ENCODE measurements at regions not wholly inside any gene's neighbourhood (a gene's known extent, or its start where the extent isn't known, plus 50 kb on each side); places are given as distances from the start of the nearest gene placed in this dataset.
"Not testable (repeated sequence)": the region's sequence is repeated elsewhere in the genome, so short reads cannot be mapped to it uniquely, and the experiment has no call there.

DNA sequence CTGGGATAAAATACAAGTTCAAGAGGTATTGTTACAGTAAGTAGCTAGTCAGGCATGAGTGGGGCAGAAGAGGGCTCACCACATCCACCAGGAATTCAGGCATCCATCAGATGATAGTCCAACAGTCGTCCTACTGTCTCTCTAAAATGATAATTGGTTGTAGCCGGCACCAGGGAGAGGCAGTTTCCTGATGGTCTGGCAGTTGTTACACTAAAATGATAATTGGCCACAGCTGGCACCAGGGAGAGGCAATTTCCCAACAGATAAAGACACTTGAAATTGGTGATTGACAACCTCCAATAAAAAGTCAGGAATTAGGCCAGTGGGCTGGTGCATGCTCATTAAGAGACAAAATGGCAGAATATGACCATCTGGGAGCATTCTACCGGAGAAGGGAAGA, 545.8 kb downstream of the AMY1C start:
- TF ChIP-seq, protein P1, sequence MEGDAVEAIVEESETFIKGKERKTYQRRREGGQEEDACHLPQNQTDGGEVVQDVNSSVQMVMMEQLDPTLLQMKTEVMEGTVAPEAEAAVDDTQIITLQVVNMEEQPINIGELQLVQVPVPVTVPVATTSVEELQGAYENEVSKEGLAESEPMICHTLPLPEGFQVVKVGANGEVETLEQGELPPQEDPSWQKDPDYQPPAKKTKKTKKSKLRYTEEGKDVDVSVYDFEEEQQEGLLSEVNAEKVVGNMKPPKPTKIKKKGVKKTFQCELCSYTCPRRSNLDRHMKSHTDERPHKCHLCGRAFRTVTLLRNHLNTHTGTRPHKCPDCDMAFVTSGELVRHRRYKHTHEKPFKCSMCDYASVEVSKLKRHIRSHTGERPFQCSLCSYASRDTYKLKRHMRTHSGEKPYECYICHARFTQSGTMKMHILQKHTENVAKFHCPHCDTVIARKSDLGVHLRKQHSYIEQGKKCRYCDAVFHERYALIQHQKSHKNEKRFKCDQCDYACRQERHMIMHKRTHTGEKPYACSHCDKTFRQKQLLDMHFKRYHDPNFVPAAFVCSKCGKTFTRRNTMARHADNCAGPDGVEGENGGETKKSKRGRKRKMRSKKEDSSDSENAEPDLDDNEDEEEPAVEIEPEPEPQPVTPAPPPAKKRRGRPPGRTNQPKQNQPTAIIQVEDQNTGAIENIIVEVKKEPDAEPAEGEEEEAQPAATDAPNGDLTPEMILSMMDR (IDR thresholded peaks at IDR 0.05), result no peak
- no peak for TF ChIP-seq ZFX (IDR thresholded peaks at IDR 0.05; ENCODE audit: borderline replicate concordance)
- no peak overlapping the region for H3K27ac ChIP-seq

DNA sequence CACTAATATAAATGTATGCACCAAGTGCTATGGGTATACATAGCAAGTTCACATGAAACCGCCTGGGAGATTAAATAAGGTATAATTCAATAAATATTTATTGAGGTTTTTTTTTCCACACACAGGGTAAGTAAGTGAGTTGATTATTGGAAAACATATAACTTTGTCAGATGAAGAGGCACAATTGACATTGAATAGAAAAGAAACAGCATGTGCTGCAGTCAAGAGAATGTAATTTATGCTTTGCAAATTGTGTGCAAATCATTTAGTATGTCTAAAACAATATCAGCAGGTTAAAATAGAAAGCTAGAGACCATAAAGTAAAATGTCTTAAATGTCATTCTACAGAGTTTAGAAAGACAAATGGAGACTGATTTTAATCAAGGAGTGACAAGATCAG, 560.0 kb downstream of the AMY1C start:
- no peak for TF ChIP-seq ZFX (IDR thresholded peaks at IDR 0.05; ENCODE audit: borderline replicate concordance)
- TF ChIP-seq, protein P1 (IDR thresholded peaks at IDR 0.05), result no peak
- no peak overlapping the region for H3K27ac ChIP-seq

DNA sequence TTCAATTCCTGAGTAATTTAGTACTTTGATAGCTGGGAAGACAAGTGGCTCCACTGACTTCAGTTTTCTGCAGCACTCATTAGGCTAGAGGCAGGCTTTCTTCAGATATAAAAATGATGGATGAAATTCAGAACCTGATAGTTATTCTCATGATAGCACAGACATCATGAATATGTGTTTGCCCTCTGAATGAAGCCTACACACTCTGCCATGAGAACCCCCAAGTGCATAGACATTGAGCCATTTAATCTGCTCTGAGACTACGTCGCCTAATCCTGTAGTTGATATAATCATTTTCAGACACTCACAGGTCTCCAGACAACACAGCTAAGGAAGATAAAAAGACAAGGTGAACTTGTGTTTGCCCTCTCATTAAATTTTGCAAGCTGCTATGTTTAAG, 566.1 kb downstream of the AMY1C start:
- no peak for TF ChIP-seq ZFX (IDR thresholded peaks at IDR 0.05; ENCODE audit: borderline replicate concordance)
- TF ChIP-seq, protein P1 (IDR thresholded peaks at IDR 0.05), result no peak
- H3K27ac ChIP-seq, result no peak overlapping the region

DNA sequence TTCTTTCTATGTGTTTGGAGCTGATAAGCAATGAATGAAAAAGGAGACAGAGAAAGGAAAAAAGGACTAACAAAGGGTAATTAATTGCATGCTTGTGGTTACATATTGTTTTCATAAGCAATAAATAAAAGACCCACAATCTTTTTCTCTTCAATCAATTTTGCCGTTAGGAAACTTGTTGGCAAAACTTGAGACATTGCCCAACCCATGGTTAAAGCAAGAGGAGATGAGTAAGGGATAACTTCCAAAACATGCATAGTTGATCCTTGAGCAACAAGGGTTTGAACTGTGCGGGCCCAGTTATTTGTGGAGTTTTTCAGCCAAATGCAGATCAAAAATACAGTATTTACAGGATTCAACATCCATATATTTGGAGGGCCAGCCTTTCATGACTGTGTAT, 572.4 kb downstream of the AMY1C start:
- no peak overlapping the region for H3K27ac ChIP-seq
- TF ChIP-seq, protein P1 (IDR thresholded peaks at IDR 0.05), result no peak
- no peak for TF ChIP-seq ZFX (IDR thresholded peaks at IDR 0.05; ENCODE audit: borderline replicate concordance)

DNA sequence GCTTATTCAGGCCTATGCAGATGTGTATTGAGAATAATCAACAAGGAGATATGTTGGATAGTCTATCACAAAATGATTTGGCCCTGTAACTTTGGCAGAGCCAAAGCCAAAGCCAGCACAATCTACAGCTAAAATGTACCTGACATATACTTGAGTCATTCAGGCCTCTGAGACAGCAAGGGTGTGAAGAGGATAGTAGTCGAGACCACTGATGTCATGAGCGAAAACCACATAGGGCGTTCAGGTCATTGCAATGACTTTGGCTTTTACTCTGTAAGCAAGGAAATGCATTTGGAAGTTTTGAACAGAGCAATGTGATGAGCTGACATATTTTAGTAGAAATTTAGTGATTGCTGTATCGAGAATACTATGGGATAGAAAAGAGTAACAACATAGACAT, 579.6 kb downstream of the AMY1C start:
- no peak for TF ChIP-seq ZFX (IDR thresholded peaks at IDR 0.05; ENCODE audit: borderline replicate concordance)
- TF ChIP-seq, protein P1 (IDR thresholded peaks at IDR 0.05), result no peak
- H3K27ac ChIP-seq, result no peak overlapping the region

DNA sequence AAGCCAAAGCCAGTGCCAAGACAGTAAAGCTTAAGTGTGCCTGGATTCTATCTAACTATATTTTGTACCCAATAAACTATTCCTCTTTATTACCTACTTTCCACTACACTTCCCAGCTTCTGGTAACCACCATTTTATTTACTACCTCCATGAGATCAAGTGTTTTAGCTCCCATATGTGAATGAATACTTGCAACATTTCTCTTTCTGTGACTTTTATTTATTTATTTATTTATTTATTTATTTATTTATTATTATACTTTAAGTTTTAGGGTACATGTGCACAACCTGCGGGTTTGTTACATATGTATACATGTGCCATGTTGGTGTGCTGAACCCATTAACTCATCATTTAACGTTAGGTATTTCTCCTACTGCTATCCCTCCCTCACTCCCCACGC, 582.1 kb downstream of the AMY1C start:
- TF ChIP-seq, protein P1 (IDR thresholded peaks at IDR 0.05), result no peak
- no peak for TF ChIP-seq ZFX (IDR thresholded peaks at IDR 0.05; ENCODE audit: borderline replicate concordance)
- no peak overlapping the region for H3K27ac ChIP-seq

DNA sequence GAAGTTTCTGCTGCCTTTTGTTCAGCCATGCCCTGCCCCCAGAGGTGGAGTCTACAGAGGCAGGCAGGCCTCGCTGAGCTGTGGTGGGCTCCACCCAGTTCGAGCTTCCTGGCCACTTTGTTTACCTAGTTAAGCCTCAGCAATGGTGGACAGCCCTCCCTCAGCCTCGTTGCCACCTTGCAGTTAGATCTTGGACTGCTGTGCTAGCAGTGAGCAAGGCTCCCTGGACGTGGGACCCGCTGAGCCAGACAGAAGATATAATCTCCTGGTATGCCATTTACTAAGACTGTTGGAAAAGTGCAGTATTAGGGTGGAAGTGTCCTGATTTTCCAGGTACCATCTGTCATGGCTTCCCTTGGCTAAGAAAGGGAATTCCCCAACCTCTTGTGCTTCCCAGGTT, 588.2 kb downstream of the AMY1C start:
- H3K27ac ChIP-seq, result not testable (repeated sequence)

DNA sequence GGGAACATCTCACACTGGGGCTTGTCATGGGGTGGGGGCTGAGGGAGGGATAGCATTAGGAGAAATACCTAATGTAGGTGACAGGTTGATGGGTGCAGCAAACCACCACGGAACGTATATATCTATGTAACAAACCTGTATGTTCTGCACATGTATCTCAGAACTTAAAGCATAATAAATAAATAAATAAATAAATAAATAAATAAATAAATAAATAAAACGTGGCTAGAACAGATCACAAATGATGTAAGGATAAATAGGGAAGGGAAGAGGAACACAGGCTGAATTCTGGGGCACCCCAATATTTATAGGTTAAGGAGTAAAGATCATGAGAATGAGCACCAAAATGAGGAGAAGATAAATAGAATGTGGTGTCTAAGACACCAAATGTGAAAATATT, 592.2 kb downstream of the AMY1C start:
- TF ChIP-seq, protein P1 (IDR thresholded peaks at IDR 0.05), result no peak
- no peak for TF ChIP-seq ZFX (IDR thresholded peaks at IDR 0.05; ENCODE audit: borderline replicate concordance)
- no peak overlapping the region for H3K27ac ChIP-seq
